Aorta (tissue), 5 donors: ENCODE measurements at regions not wholly inside any gene's neighbourhood (a gene's known extent, or its start where the extent isn't known, plus 50 kb on each side); places are given as distances from the start of the nearest gene placed in this dataset.

Experiments used
- ATAC-seq: fragments of 200-7000 bp; cut with Tn5 transposase; one replicate; pipeline ENCODE4 v1.9.1; 2022; ENCODE audit warnings: moderate library complexity; ENCODE audit not compliant: low FRiP score
- DNase-seq, 2 donors: peaks; one replicate each; pipeline ENCODE4 v3.0.0-alpha.2; 2020
- H3K27ac ChIP-seq, 2 donors: one replicate each; pipeline ENCODE4 v1.5.1; 2013; ENCODE audit warnings: low read length in 2 of 2, mild to moderate bottlenecking in 2 of 2, moderate library complexity in 2 of 2, control low read depth in 1 of 2, inconsistent platforms in 1 of 2, low read depth in 1 of 2
- H3K27me3 ChIP-seq, 2 donors: one replicate each; pipeline ENCODE4 v1.6.1; 2013; ENCODE audit warnings: control low read depth in 1 of 2, low read length in 1 of 2, mild to moderate bottlenecking in 1 of 2, moderate library complexity in 1 of 2; ENCODE audit not compliant: insufficient read depth in 2 of 2, control insufficient read depth in 1 of 2
- H3K36me3 ChIP-seq, 2 donors: one replicate each; pipeline ENCODE4 v1.6.1; 2013; ENCODE audit warnings: control low read depth in 1 of 2, low read length in 1 of 2, mild to moderate bottlenecking in 1 of 2; ENCODE audit not compliant: insufficient read depth in 2 of 2, control insufficient read depth in 1 of 2
- H3K4me1 ChIP-seq, 2 donors: one replicate each; pipeline ENCODE4 v1.6.1; 2013; ENCODE audit warnings: low read length in 2 of 2, control low read depth in 1 of 2, mild to moderate bottlenecking in 1 of 2, moderate library complexity in 1 of 2; ENCODE audit not compliant: insufficient read depth in 2 of 2, control insufficient read depth in 1 of 2
- H3K4me3 ChIP-seq, 2 donors: one replicate each; pipeline ENCODE4 v1.5.1; 2013; ENCODE audit warnings: low read length in 2 of 2, control low read depth in 1 of 2, mild to moderate bottlenecking in 1 of 2
- H3K9me3 ChIP-seq: one replicate; pipeline ENCODE4 v1.6.1; 2013; ENCODE audit warnings: mild to moderate bottlenecking, low read length; ENCODE audit not compliant: control insufficient read depth
- WGBS, 2 donors: extraction: QIAGEN DNeasy Blood & Tissue Kit; methylation state at CpG; one replicate each; pipeline ENCODE4 v1.1.7; 2013; 5-methylcytosine and 5-hydroxymethylcytosine counted together
- intact Hi-C, 2 donors: fragments of 100-400 bp; cut with DNase I; formaldehyde crosslinking; loops; one replicate each; pipeline versions ENCODE4 v1.14.2 to v1.15.0; 2022
- donor health status: healthy with polysubstance abuse.
- donor health status: Bipolar disorder and iron deficiency.
- donor health status: DM: no; HTN: no; CAD: no.
- donor health status: DM: no; HTN: no; CAD: no.
- donor health status: DM: yes; HTN: yes; CAD: no.

- no peaks in the 10 kb centered on the region for H3K27me3 ChIP-seq
- no peaks in the 10 kb centered on the region for H3K9me3 ChIP-seq
- no peaks in the 10 kb centered on the region for H3K36me3 ChIP-seq
- no peak overlapping the region for H3K27ac ChIP-seq
- peak; percentile 34 for ATAC-seq
- 8% methylated on average over 20 of the region's 20 CpGs for WGBS, 2 donors
- intact Hi-C loops: loop anchor here (2.0 to 10.0 kb wide), 3 partner anchors 1226 to 1413 kb away; no protein-coding TSS in a partner anchor
- peak; percentile 65 to 78 for DNase-seq
- H3K4me3 ChIP-seq: peak overlapping the region; percentile 25 to 31
- no peaks in the 10 kb centered on the region for H3K4me1 ChIP-seq
These were observed 94.0 kb downstream of the CD83 start for GRCh38 chr6:14211562-14211942.

- DNase-seq: no peak
- Histone ChIP-seq H3K36me3 (no peaks in the 10 kb centered on the region), H3K9me3 (no peaks in the 10 kb centered on the region), H3K4me1 (no peaks in the 10 kb centered on the region), H3K4me3 (no peak overlapping the region), H3K27me3 (no peaks in the 10 kb centered on the region), H3K27ac (no peak overlapping the region)
- intact Hi-C loops: loop anchor here (5.0 to 10.0 kb wide), 2 partner anchors 1225 to 1413 kb away; no protein-coding TSS in a partner anchor
- ATAC-seq: no peak
- WGBS, 2 donors: 70 to 72% methylated on average over 8 of the region's 8 CpGs
These were observed 94.4 kb downstream of the CD83 start for GRCh38 chr6:14212020-14212419.

GRCh38 chr6:14212632-14213031, 95.1 kb downstream of the CD83 start:
- 95 to 96% methylated on average over 5 of the region's 5 CpGs for WGBS, 2 donors
- Histone ChIP-seq H3K4me3 (no peak overlapping the region), H3K36me3 (no peaks in the 10 kb centered on the region), H3K9me3 (no peaks in the 10 kb centered on the region), H3K4me1 (no peaks in the 10 kb centered on the region), H3K27me3 (no peaks in the 10 kb centered on the region), H3K27ac (no peak overlapping the region)
- intact Hi-C loops: loop anchor here (5.0 to 10.0 kb wide), 2 partner anchors 1225 to 1412 kb away; no protein-coding TSS in a partner anchor
- ATAC-seq (no peak), DNase-seq (no peak)

GRCh38 chr6:14216946-14217684, 99.5 kb downstream of the CD83 start:
- WGBS, 2 donors: 90 to 91% methylated on average over 13 of the region's 13 CpGs

GRCh38 chr6:14217728-14218518, 100.4 kb downstream of the CD83 start:
- Histone ChIP-seq H3K4me1 (no peaks in the 10 kb centered on the region), H3K27me3 (no peaks in the 10 kb centered on the region), H3K36me3 (no peaks in the 10 kb centered on the region), H3K4me3 (no peak overlapping the region), H3K27ac (no peak overlapping the region), H3K9me3 (no peaks in the 10 kb centered on the region)
- 91 to 92% methylated on average over 12 of the region's 12 CpGs for WGBS, 2 donors
- DNase-seq: no peak
- intact Hi-C loops: loop anchor here (10.0 kb wide), 1 partner anchor 1407 kb away; no protein-coding TSS in a partner anchor
- no peak for ATAC-seq

More at GRCh38 chr6:14216946-14217684, 99.5 kb downstream of the CD83 start:
- Histone ChIP-seq H3K36me3 (no peaks in the 10 kb centered on the region), H3K4me1 (no peaks in the 10 kb centered on the region), H3K27ac (no peak overlapping the region), H3K27me3 (no peaks in the 10 kb centered on the region), H3K9me3 (no peaks in the 10 kb centered on the region), H3K4me3 (no peak overlapping the region)
- intact Hi-C loops: loop anchor here (10.0 kb wide), 1 partner anchor 1408 kb away; no protein-coding TSS in a partner anchor
- DNase-seq (no peak), ATAC-seq (no peak)

GRCh38 chr6:14218519-14218800, 100.9 kb downstream of the CD83 start:
- Histone ChIP-seq H3K36me3 (no peaks in the 10 kb centered on the region), H3K27me3 (no peaks in the 10 kb centered on the region), H3K9me3 (no peaks in the 10 kb centered on the region), H3K4me3 (no peak overlapping the region), H3K4me1 (no peaks in the 10 kb centered on the region), H3K27ac (no peak overlapping the region)
- no peak for DNase-seq
- WGBS, 2 donors: 90 to 93% methylated on average over 1 of the region's 1 CpG
- no peak for ATAC-seq
- intact Hi-C loops: loop anchor here (10.0 kb wide), 1 partner anchor 1406 kb away; no protein-coding TSS in a partner anchor

GRCh38 chr6:14221564-14222279, 104.2 kb downstream of the CD83 start:
- H3K27me3 ChIP-seq: no peaks in the 10 kb centered on the region
- intact Hi-C loops: no loop called here

GRCh38 chr6:14222956-14223355, 105.4 kb downstream of the CD83 start:
- Histone ChIP-seq H3K4me1 (no peaks in the 10 kb centered on the region), H3K36me3 (no peaks in the 10 kb centered on the region), H3K27ac (no peak overlapping the region), H3K9me3 (peaks cover 2% of the 10 kb centered on the region), H3K4me3 (no peak overlapping the region), H3K27me3 (no peaks in the 10 kb centered on the region)
- WGBS, 2 donors: 89 to 95% methylated on average over 8 of the region's 8 CpGs
- no peak for DNase-seq
- no peak for ATAC-seq
- intact Hi-C loops: no loop called here

More at GRCh38 chr6:14221564-14222279, 104.2 kb downstream of the CD83 start:
- no peak overlapping the region for H3K4me3 ChIP-seq
- 94 to 96% methylated on average over 8 of the region's 8 CpGs for WGBS, 2 donors
- peaks cover 2% of the 10 kb centered on the region for H3K9me3 ChIP-seq
- no peak for DNase-seq
- H3K36me3 ChIP-seq: no peaks in the 10 kb centered on the region
- no peaks in the 10 kb centered on the region for H3K4me1 ChIP-seq
- no peak overlapping the region for H3K27ac ChIP-seq
- no peak for ATAC-seq
